CD14-positive monocyte (primary cell): ENCODE measurements at regions not wholly inside any gene's neighbourhood (a gene's known extent, or its start where the extent isn't known, plus 50 kb on each side); places are given as distances from the start of the nearest gene placed in this dataset.
"Not testable (repeated sequence)": the region's sequence is repeated elsewhere in the genome, so short reads cannot be mapped to it uniquely, and the experiment has no call there.

Source experiments
- DNase-seq, 3 donors: peaks; one replicate each; pipeline ENCODE4 v3.0.0-alpha.2; 2011 to 2022
- H2AFZ ChIP-seq: 2 replicates; pipeline ENCODE4 v1.6.0; 2012; ENCODE audit warnings: mild to moderate bottlenecking, low read depth, low read length, inconsistent platforms; ENCODE audit not compliant: insufficient read depth, poor library complexity, severe bottlenecking
- H3K27ac ChIP-seq, 2 donors: 1 replicate in 1 of 2; 2 replicates in 1 of 2; pipeline ENCODE4 v1.5.1; 2012 to 2013; ENCODE audit warnings: low read length in 2 of 2, control low read depth in 1 of 2, inconsistent platforms in 1 of 2, low read depth in 1 of 2, mild to moderate bottlenecking in 1 of 2
- H3K27me3 ChIP-seq, 2 donors: one replicate each; pipeline versions ENCODE4 v1.6.0 to v1.6.1; 2011 to 2013; ENCODE audit warnings: low read length in 2 of 2; ENCODE audit not compliant: control insufficient read depth in 2 of 2, insufficient read depth in 2 of 2
- H3K36me3 ChIP-seq, 2 donors: replicated peaks in 1 of 2; 1 replicate in 1 of 2; 2 replicates in 1 of 2; pipeline versions ENCODE4 v1.5.1 to v1.6.1; 2012 to 2013; ENCODE audit warnings: low read length in 2 of 2, control low read depth in 1 of 2, inconsistent platforms in 1 of 2, mild to moderate bottlenecking in 1 of 2; ENCODE audit not compliant: insufficient read depth in 2 of 2, control insufficient read depth in 1 of 2
- H3K4me1 ChIP-seq, 2 donors: 1 replicate in 1 of 2; 2 replicates in 1 of 2; pipeline versions ENCODE4 v1.5.1 to v1.6.1; 2012 to 2013; ENCODE audit warnings: low read length in 2 of 2, control low read depth in 1 of 2, inconsistent platforms in 1 of 2, mild to moderate bottlenecking in 1 of 2, moderate library complexity in 1 of 2; ENCODE audit not compliant: insufficient read depth in 2 of 2, control insufficient read depth in 1 of 2
- H3K4me2 ChIP-seq: replicated peaks from 2 replicates; pipeline ENCODE3; 2012; ENCODE audit warnings: low read length, moderate library complexity, mild to moderate bottlenecking; ENCODE audit not compliant: poor library complexity, severe bottlenecking; ENCODE audit errors: extremely low read depth
- H3K4me3 ChIP-seq, 3 experiments: fragments of 200-600 bp in 1 of 3; sonication (generic) in 1 of 3; replicated peaks in 1 of 3; 1 replicate in 2 of 3; 2 replicates in 1 of 3; pipeline ENCODE4 v1.5.1; 2011 to 2013; ENCODE audit warnings: low read length in 3 of 3, mild to moderate bottlenecking in 3 of 3, control low read depth in 2 of 3, low read depth in 2 of 3, inconsistent platforms in 1 of 3, moderate library complexity in 1 of 3
- H3K79me2 ChIP-seq: 2 replicates; pipeline ENCODE4 v1.6.0; 2012; ENCODE audit warnings: mild to moderate bottlenecking, control low read depth, inconsistent platforms, low read length, moderate library complexity; ENCODE audit not compliant: insufficient read depth
- H3K9ac ChIP-seq: 2 replicates; pipeline ENCODE4 v1.6.0; 2017; ENCODE audit warnings: low read length, mild to moderate bottlenecking; ENCODE audit not compliant: insufficient read depth, poor library complexity, severe bottlenecking
- H3K9me3 ChIP-seq, 2 donors: replicated peaks in 1 of 2; 1 replicate in 1 of 2; 2 replicates in 1 of 2; pipeline versions ENCODE4 v1.5.1 to v1.6.1; 2012 to 2013; ENCODE audit warnings: low read length in 2 of 2, control low read depth in 1 of 2; ENCODE audit not compliant: control insufficient read depth in 1 of 2, insufficient read depth in 1 of 2
- H4K20me1 ChIP-seq: 2 replicates; pipeline ENCODE4 v1.6.0; 2012; ENCODE audit warnings: mild to moderate bottlenecking, low read length, control low read depth, moderate library complexity; ENCODE audit not compliant: insufficient read depth
- H3K27ac Mint-ChIP-seq, 7 donors: one replicate each; pipeline ENCODE4 v1.8.0; 2020; ENCODE audit warnings: mild to moderate bottlenecking in 7 of 7, mixed read lengths in 7 of 7, moderate library complexity in 6 of 7, inconsistent platforms in 2 of 7
- H3K27me3 Mint-ChIP-seq, 3 donors: one replicate each; pipeline ENCODE4 v1.8.0; 2021 to 2022; ENCODE audit warnings: low read depth in 3 of 3, mild to moderate bottlenecking in 3 of 3, mixed read lengths in 3 of 3, moderate library complexity in 3 of 3, inconsistent platforms in 1 of 3
- H3K36me3 Mint-ChIP-seq, 2 donors: one replicate each; pipeline ENCODE4 v1.8.0; 2020; ENCODE audit warnings: mixed read lengths in 2 of 2, inconsistent platforms in 1 of 2, mild to moderate bottlenecking in 1 of 2
- H3K4me1 Mint-ChIP-seq: one replicate; pipeline ENCODE4 v1.8.0; 2020; ENCODE audit warnings: mild to moderate bottlenecking, mixed read lengths
- H3K4me3 Mint-ChIP-seq, 2 donors: one replicate each; pipeline ENCODE4 v1.8.0; 2020; ENCODE audit warnings: mild to moderate bottlenecking in 2 of 2, mixed read lengths in 2 of 2, moderate library complexity in 1 of 2
- H3K9me3 Mint-ChIP-seq, 7 donors: one replicate each; pipeline ENCODE4 v1.8.0; 2020 to 2022; ENCODE audit warnings: mixed read lengths in 7 of 7, mild to moderate bottlenecking in 6 of 7, moderate library complexity in 6 of 7, inconsistent platforms in 2 of 7
- WGBS: methylation state at CpG from one replicate; pipeline ENCODE4 v1.1.5; 2013; ENCODE audit warnings: missing lambda C conversion rate; ENCODE audit not compliant: insufficient coverage; 5-methylcytosine and 5-hydroxymethylcytosine counted together
- intact Hi-C, 2 donors: fragments of 100-400 bp; cut with micrococcal nuclease; formaldehyde crosslinking; loops; one replicate each; pipeline versions ENCODE4 v1.15.0 to v1.15.1; 2023
- TF ChIP-seq, protein P1 (sequence below): fragments of 200-600 bp; IDR thresholded peaks from one replicate; pipeline ENCODE4 v1.8.0; 2022; ENCODE audit warnings: antibody characterized with exemption, mild to moderate bottlenecking

DNA sequence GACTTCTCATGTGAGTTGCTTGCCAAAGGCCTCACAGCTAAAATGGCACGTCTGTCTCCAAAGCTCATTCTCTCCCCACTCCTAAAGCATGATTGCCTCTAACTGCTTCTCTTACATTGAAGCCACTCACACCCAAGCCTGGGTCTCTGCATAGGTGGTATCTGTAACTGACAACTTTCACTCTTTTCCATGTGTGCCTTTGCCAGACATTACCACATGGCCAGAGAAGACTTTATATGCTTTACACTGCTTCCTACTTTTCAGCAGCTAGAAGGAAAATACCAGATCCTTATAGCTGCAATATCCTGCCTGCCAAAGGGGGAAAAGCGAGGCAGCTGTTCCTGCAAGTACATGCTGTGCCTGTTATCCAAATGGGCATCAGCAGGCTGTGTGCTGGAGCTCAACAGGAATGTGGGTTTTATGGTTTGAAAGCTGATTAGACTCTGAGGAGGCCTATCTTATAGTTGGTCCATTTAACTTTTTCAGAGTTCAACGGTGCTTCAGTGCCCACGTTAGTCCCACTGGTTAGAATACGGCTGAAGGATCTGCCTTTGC lies 547.1 kb downstream of the RAB38 start:
- Mint-ChIP-seq H3K36me3 (no peaks in the 10 kb centered on the region), H3K27ac (no peak overlapping the region), H3K4me1 (no peaks in the 10 kb centered on the region), H3K4me3 (no peak overlapping the region), H3K9me3 (peaks cover 3 to 12% (median 8%) of the 10 kb centered on the region in 7 donors), H3K27me3 (no peaks in the 10 kb centered on the region)
- Histone ChIP-seq H3K36me3 (no peaks in the 10 kb centered on the region), H4K20me1 (no peaks in the 10 kb centered on the region), H3K4me3 (no peak overlapping the region), H3K79me2 (no peaks in the 10 kb centered on the region), H3K4me1 (no peaks in the 10 kb centered on the region), H2AFZ (no peak overlapping the region), H3K4me2 (no peak overlapping the region), H3K27me3 (no peaks in the 10 kb centered on the region), H3K9ac (no peak overlapping the region), H3K9me3 (peaks cover 6 to 9% of the 10 kb centered on the region in 2 donors), H3K27ac (no peak overlapping the region)
- no peak for DNase-seq
- intact Hi-C loops: no loop called here
- WGBS: 82% methylated on average over 2 of the region's 5 CpGs
- TF ChIP-seq, protein P1, sequence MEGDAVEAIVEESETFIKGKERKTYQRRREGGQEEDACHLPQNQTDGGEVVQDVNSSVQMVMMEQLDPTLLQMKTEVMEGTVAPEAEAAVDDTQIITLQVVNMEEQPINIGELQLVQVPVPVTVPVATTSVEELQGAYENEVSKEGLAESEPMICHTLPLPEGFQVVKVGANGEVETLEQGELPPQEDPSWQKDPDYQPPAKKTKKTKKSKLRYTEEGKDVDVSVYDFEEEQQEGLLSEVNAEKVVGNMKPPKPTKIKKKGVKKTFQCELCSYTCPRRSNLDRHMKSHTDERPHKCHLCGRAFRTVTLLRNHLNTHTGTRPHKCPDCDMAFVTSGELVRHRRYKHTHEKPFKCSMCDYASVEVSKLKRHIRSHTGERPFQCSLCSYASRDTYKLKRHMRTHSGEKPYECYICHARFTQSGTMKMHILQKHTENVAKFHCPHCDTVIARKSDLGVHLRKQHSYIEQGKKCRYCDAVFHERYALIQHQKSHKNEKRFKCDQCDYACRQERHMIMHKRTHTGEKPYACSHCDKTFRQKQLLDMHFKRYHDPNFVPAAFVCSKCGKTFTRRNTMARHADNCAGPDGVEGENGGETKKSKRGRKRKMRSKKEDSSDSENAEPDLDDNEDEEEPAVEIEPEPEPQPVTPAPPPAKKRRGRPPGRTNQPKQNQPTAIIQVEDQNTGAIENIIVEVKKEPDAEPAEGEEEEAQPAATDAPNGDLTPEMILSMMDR: no peak

DNA sequence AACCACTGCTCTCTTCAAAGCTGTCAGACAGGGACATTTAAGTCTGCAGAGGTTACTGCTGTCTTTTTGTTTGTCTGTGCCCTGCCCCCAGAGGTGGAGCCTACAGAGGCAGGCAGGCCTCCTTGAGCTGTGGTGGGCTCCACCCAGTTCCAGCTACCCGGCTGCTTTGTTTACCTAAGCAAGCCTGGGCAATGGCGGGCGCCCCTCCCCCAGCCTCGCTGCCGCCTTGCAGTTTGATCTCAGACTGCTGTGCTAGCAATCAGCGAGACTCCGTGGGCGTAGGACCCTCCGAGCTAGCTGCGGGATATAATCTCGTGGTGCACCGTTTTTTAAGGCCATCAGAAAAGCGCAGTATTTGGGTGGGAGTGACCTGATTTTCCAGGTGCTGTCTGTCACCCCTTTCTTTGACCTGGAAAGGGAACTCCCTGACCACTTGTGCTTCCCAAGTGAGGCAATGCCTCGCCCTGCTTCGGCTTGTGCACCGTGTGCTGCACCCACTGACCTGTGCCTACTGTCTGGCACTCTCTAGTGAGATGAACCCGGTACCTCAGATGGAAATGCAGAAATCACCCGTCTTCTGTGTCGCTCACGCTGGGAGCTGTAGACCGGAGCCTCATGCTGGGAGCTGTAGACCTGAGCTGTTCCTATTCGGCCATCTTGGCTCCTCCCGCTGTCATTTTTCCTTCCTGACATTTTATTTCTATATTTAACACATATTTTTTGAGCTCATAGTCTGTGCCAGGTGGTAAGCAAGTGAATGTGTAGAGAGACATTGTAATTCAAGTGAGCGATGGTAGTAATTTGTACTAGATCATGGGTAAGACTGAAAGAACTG lies 551.5 kb downstream of the RAB38 start:
- not testable (repeated sequence) for H3K4me1 ChIP-seq, H3K36me3 ChIP-seq

More for the DNA sequence above, 551.5 kb downstream of the RAB38 start:
- H3K9me3 Mint-ChIP-seq: peaks cover 3 to 23% (median 9%) of the 10 kb centered on the region in 7 donors
- H3K4me3 Mint-ChIP-seq, H3K4me3 ChIP-seq, H3K4me1 Mint-ChIP-seq, H3K27me3 Mint-ChIP-seq, H3K9me3 ChIP-seq, H3K4me2 ChIP-seq, intact Hi-C loops, H3K9ac ChIP-seq, H4K20me1 ChIP-seq, H3K36me3 Mint-ChIP-seq, H3K27ac Mint-ChIP-seq, H3K27me3 ChIP-seq, H3K79me2 ChIP-seq, H3K27ac ChIP-seq, DNase-seq, H2AFZ ChIP-seq: not testable (repeated sequence)
- 91% methylated on average over 18 of the region's 24 CpGs for WGBS
